IMR-90 (cell line): ENCODE measurements at regions not wholly inside any gene's neighbourhood (a gene's known extent, or its start where the extent isn't known, plus 50 kb on each side); places are given as distances from the start of the nearest gene placed in this dataset.

Experiments
- ATAC-seq: fragments of 200-7000 bp; cut with Tn5 transposase; 2 replicates; pipeline ENCODE4 v1.9.1; 2020; ENCODE audit warnings: low read depth, mild to moderate bottlenecking, moderate library complexity
- BruUV-seq: library from RNA; stranded (reverse); fragments of 400-500 nt; replicated peaks from 2 replicates; lab custom pipeline; 2021; lab: Mats Ljungman, UMichigan
- CTCF ChIA-PET: fragments of 300-600 bp; formaldehyde crosslinking; extraction: SDS; loops from one replicate; lab custom pipeline; 2021; ENCODE audit warnings: antibody characterized with exemption; lab: Yijun Ruan, JAX
- POLR2A ChIA-PET: fragments of 300-600 bp; sonication (Branson Sonifier 250); formaldehyde crosslinking; loops from one replicate; lab custom pipeline; 2022; ENCODE audit warnings: antibody characterized with exemption; ENCODE audit not compliant: unreplicated experiment; lab: Charles Lee
- DNase-seq: peaks from one replicate; pipeline ENCODE4 v3.0.0; 2013
- H2AFZ ChIP-seq: replicated peaks from 2 replicates; pipeline ENCODE3; 2013; ENCODE audit warnings: low read length, mild to moderate bottlenecking; ENCODE audit not compliant: poor library complexity
- H2AK5ac ChIP-seq: 2 replicates; pipeline ENCODE4 v1.6.1; 2013; ENCODE audit warnings: low read depth, low read length, inconsistent platforms
- H2AK9ac ChIP-seq: replicated peaks from 2 replicates; pipeline ENCODE3; 2013; ENCODE audit warnings: mild to moderate bottlenecking, low read depth, low read length, moderate library complexity; ENCODE audit not compliant: poor library complexity
- H2BK120ac ChIP-seq: 2 replicates; pipeline ENCODE4 v1.6.1; 2013; ENCODE audit warnings: low read depth, low read length, inconsistent platforms
- H2BK15ac ChIP-seq: 3 replicates; pipeline ENCODE4 v1.6.1; 2013; ENCODE audit warnings: low read depth, low read length, inconsistent platforms
- H2BK20ac ChIP-seq: 2 replicates; pipeline ENCODE4 v1.6.1; 2013; ENCODE audit warnings: low read depth, mild to moderate bottlenecking, inconsistent platforms, low read length, moderate library complexity
- H2BK5ac ChIP-seq: 2 replicates; pipeline ENCODE4 v1.6.1; 2013; ENCODE audit warnings: mild to moderate bottlenecking, low read depth, low read length, inconsistent platforms; ENCODE audit not compliant: poor library complexity, severe bottlenecking
- H3K14ac ChIP-seq: replicated peaks from 2 replicates; pipeline ENCODE4 v1.6.1; 2013; ENCODE audit warnings: low read depth, low read length, inconsistent platforms
- H3K18ac ChIP-seq: 2 replicates; pipeline ENCODE4 v1.6.1; 2013; ENCODE audit warnings: low read depth, low read length, control low read depth
- H3K23ac ChIP-seq: 2 replicates; pipeline ENCODE4 v1.6.1; 2013; ENCODE audit warnings: low read depth, low read length, inconsistent platforms
- H3K27ac ChIP-seq: 2 replicates; pipeline ENCODE4 v1.5.1; 2013; ENCODE audit warnings: mild to moderate bottlenecking, control low read depth, low read length; ENCODE audit not compliant: insufficient read depth
- H3K27me3 ChIP-seq: 2 replicates; pipeline ENCODE4 v1.6.1; 2013; ENCODE audit warnings: low read length; ENCODE audit not compliant: control insufficient read depth, insufficient read depth
- H3K36me3 ChIP-seq: 2 replicates; pipeline ENCODE4 v1.6.1; 2013; ENCODE audit warnings: low read length, mixed read lengths; ENCODE audit not compliant: control insufficient read depth, insufficient read depth
- H3K4ac ChIP-seq: 2 replicates; pipeline ENCODE4 v1.6.1; 2013; ENCODE audit warnings: low read depth, low read length, inconsistent platforms
- H3K4me1 ChIP-seq: 2 replicates; pipeline ENCODE4 v1.6.1; 2013; ENCODE audit warnings: low read length, mixed read lengths; ENCODE audit not compliant: control insufficient read depth, insufficient read depth
- H3K4me2 ChIP-seq: 2 replicates; pipeline ENCODE4 v1.6.1; 2013; ENCODE audit warnings: low read depth, mild to moderate bottlenecking, control low read depth, low read length, moderate library complexity
- H3K4me3 ChIP-seq: 2 replicates; pipeline ENCODE4 v1.5.1; 2013; ENCODE audit warnings: low read depth, mild to moderate bottlenecking, control low read depth, low read length, moderate library complexity; ENCODE audit not compliant: insufficient read depth
- H3K56ac ChIP-seq: 2 replicates; pipeline ENCODE4 v1.6.1; 2013; ENCODE audit warnings: low read length, inconsistent platforms; ENCODE audit not compliant: insufficient read depth; ENCODE audit errors: extremely low read depth
- H3K79me1 ChIP-seq, 2 experiments: 2 replicates each; pipeline ENCODE4 v1.6.1; 2013; ENCODE audit warnings: low read length in 2 of 2, inconsistent platforms in 1 of 2, low read depth in 1 of 2
- H3K9ac ChIP-seq: 2 replicates; pipeline ENCODE4 v1.6.1; 2013; ENCODE audit warnings: low read depth, low read length, control low read depth
- H3K9me1 ChIP-seq: 2 replicates; pipeline ENCODE4 v1.6.1; 2013; ENCODE audit warnings: low read length, inconsistent platforms; ENCODE audit not compliant: insufficient read depth
- H3K9me3 ChIP-seq: 2 replicates; pipeline ENCODE4 v1.6.1; 2013; ENCODE audit warnings: low read length; ENCODE audit not compliant: control insufficient read depth, insufficient read depth
- H4K20me1 ChIP-seq: 2 replicates; pipeline ENCODE4 v1.6.1; 2013; ENCODE audit warnings: low read length, inconsistent platforms; ENCODE audit not compliant: insufficient read depth
- H4K5ac ChIP-seq: 2 replicates; pipeline ENCODE4 v1.6.1; 2013; ENCODE audit warnings: mild to moderate bottlenecking, low read depth, low read length, control low read depth
- H4K8ac ChIP-seq, 2 experiments: 2 replicates each; pipeline ENCODE4 v1.6.1; 2013; ENCODE audit warnings: low read depth in 2 of 2, low read length in 2 of 2, control low read depth in 1 of 2, inconsistent platforms in 1 of 2
- H4K91ac ChIP-seq: 2 replicates; pipeline ENCODE4 v1.6.1; 2013; ENCODE audit warnings: low read depth, low read length, inconsistent platforms; ENCODE audit not compliant: insufficient read depth
- BHLHE40 ChIP-seq: fragments of 150-350 bp; IDR thresholded peaks from 2 replicates; pipeline ENCODE4 v1.6.1; 2016; ENCODE audit warnings: mild to moderate bottlenecking, low read depth, low read length
- CEBPB ChIP-seq: IDR thresholded peaks from 2 replicates; pipeline ENCODE4 v1.6.1; 2012; ENCODE audit warnings: low read depth, low read length, improper control_type of control experiment
- CHD1 ChIP-seq: IDR thresholded peaks from 2 replicates; pipeline ENCODE4 v1.6.1; 2012; ENCODE audit warnings: low read depth, low read length, improper control_type of control experiment
- ELK1 ChIP-seq: fragments of 150-350 bp; IDR thresholded peaks from 2 replicates; pipeline ENCODE4 v1.6.1; 2016; ENCODE audit warnings: low read depth, mild to moderate bottlenecking, low read length, moderate library complexity, borderline replicate concordance
- FOS ChIP-seq: fragments of 150-350 bp; IDR thresholded peaks from 2 replicates; pipeline ENCODE4 v1.6.1; 2016; ENCODE audit warnings: low read depth, low read length
- NFE2L2 ChIP-seq: fragments of 150-350 bp; IDR thresholded peaks from 2 replicates; pipeline ENCODE4 v1.6.1; 2016; ENCODE audit warnings: low read depth, mild to moderate bottlenecking, low read length
- RAD21 ChIP-seq: IDR thresholded peaks from 2 replicates; pipeline ENCODE4 v1.6.1; 2012; ENCODE audit warnings: low read length, improper control_type of control experiment
- SMC3 ChIP-seq: fragments of 150-350 bp; IDR thresholded peaks from 2 replicates; pipeline ENCODE4 v1.6.1; 2016; ENCODE audit warnings: low read depth, mild to moderate bottlenecking, antibody characterized with exemption, low read length, moderate library complexity
- WGBS, 2 experiments: methylation state at CpG; one replicate each; pipeline versions ENCODE4 v1.1.5 to v1.1.7; 2013; ENCODE audit warnings: missing lambda C conversion rate in 2 of 2; ENCODE audit not compliant: insufficient read length in 1 of 2; ENCODE audit errors: extremely low coverage in 2 of 2; 5-methylcytosine and 5-hydroxymethylcytosine counted together
- dilution Hi-C: fragments of 300-500 bp; cut with HindIII; formaldehyde crosslinking; loops from one replicate; pipeline ENCODE4 v1.14.3; 2018; ENCODE audit warnings: low sequenced_read_pairs; ENCODE audit not compliant: unreplicated experiment
- in situ Hi-C: fragments of 300-500 bp; cut with MboI; formaldehyde crosslinking; loops from 3 replicates; pipeline ENCODE4 v1.14.3; 2019; ENCODE audit warnings: low sequenced_read_pairs, inconsistent platforms, mixed read lengths
- intact Hi-C: fragments of 100-400 bp; cut with micrococcal nuclease; formaldehyde crosslinking; loops from 2 replicates; pipeline ENCODE4 v1.10.0; 2022

DNA sequence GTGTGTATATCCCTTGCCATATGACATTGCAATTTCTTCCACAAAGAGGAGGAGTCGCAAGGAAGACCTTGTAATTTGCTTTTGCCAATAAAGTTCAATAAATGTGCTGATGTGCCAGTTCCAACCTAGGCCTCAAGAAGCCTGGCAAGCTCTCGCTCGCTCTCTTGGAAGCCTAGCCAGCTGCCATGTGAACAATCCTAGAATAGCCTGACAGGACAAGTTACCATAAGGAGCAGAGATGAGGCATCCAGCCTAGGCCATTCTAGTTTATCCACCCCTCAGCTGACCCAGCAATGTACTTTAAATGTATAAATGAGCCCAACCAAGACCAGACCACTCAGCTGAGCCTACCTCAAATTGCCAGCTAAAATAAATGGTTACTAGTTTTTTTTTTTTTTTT is 145.7 kb upstream of the QRFPR start:
- Histone ChIP-seq H3K4ac (no peak overlapping the region), H2AK5ac (no peak overlapping the region), H2AK9ac (no peak overlapping the region), H3K56ac (no peak overlapping the region), H2BK5ac (no peak overlapping the region), H3K4me3 (no peak overlapping the region), H3K9me3 (no peaks in the 10 kb centered on the region), H4K91ac (no peak overlapping the region), H3K4me2 (no peak overlapping the region), H3K18ac (no peak overlapping the region), H2BK20ac (no peak overlapping the region), H2BK120ac (no peak overlapping the region), H3K14ac (no peak overlapping the region), H4K5ac (no peak overlapping the region), H4K8ac (no peak overlapping the region), H3K27me3 (no peaks in the 10 kb centered on the region), H3K27ac (no peak overlapping the region), H3K79me1 (no peaks in the 10 kb centered on the region), H3K4me1 (no peaks in the 10 kb centered on the region), H2AFZ (no peak overlapping the region), H2BK15ac (no peak overlapping the region), H3K23ac (no peak overlapping the region), H3K36me3 (no peaks in the 10 kb centered on the region), H3K9ac (no peak overlapping the region), H3K9me1 (no peaks in the 10 kb centered on the region), H4K20me1 (no peaks in the 10 kb centered on the region)
- DNase-seq (no peak), ATAC-seq (no peak)
- intact Hi-C loops (no loop called here), in situ Hi-C loops (no loop called here), dilution Hi-C loops (no loop called here)
- WGBS, 2 experiments: no CpG with 5 or more reads among the region's 3 CpGs
- POLR2A ChIA-PET: no interaction called here
- CTCF ChIA-PET: no interaction called here
- no TSS peak for BruUV-seq
- TF ChIP-seq RAD21 (no peak), CHD1 (no peak), SMC3 (no peak), FOS (no peak), BHLHE40 (no peak), NFE2L2 (no peak), ELK1 (no peak), CEBPB (no peak)
